Fibroblast of lung (primary cell): ENCODE measurements at regions not wholly inside any gene's neighbourhood (a gene's known extent, or its start where the extent isn't known, plus 50 kb on each side); places are given as distances from the start of the nearest gene placed in this dataset.

Source experiments
- EZH2 ChIP-seq: IDR thresholded peaks from 2 replicates; pipeline ENCODE4 v1.5.1; 2012; ENCODE audit warnings: low read length, control low read depth, mild to moderate bottlenecking; ENCODE audit errors: missing control alignments
- TF ChIP-seq, protein P1 (sequence below), 2 donors: IDR thresholded peaks in 1 of 2; conservative IDR thresholded peaks in 1 of 2; 1 replicate in 1 of 2; 2 replicates in 1 of 2; pipeline ENCODE4 v1.5.1; 2011 to 2012; ENCODE audit warnings: low read length in 2 of 2, control low read depth in 1 of 2, inconsistent platforms in 1 of 2, low read depth in 1 of 2, mild to moderate bottlenecking in 1 of 2

DNA sequence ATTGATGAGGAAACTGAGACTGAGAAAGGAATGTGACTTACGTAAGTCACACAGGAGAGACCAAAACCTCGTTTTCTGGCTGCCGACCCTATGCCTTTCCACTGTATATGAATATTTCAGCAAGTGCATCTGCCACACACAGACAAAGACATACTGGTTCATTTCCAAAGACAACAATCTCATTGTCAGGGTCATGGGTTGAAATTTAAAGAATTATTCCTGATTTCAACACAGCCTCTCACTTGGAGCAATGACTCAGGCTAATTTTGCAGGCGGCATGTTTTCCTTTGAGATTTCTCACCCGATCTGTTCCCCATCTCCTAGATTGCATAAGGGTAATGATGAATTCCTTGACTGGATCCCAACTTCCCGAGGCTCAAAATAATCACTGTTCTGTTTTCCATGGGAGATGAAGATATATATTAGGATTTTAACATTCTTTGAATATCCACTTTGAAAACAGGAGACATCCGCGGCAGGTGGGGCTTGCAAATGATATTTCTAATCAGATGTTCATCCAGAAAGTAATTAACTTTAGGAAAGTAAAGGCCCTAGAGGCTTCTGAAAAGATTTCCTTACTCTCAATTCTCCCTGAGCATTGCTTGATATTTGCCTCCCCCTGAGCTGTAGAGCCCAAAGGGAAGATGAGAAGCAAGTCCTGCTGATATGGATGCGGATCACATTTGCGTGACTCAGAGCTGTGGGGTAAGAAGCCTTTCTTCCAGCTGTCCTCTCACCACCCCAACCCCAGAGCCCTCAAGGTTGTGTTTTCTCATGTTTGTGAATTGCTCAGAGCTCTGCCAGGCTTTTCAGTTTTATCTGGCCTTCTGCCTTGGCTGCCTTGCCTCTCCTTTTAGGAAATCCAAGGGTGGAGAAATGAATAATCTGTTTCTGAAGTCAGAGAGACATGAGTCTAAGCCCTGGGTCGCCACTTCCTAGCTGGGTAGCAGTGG, 361.1 kb upstream of the BOD1L1 start:
- TF ChIP-seq, protein P1, sequence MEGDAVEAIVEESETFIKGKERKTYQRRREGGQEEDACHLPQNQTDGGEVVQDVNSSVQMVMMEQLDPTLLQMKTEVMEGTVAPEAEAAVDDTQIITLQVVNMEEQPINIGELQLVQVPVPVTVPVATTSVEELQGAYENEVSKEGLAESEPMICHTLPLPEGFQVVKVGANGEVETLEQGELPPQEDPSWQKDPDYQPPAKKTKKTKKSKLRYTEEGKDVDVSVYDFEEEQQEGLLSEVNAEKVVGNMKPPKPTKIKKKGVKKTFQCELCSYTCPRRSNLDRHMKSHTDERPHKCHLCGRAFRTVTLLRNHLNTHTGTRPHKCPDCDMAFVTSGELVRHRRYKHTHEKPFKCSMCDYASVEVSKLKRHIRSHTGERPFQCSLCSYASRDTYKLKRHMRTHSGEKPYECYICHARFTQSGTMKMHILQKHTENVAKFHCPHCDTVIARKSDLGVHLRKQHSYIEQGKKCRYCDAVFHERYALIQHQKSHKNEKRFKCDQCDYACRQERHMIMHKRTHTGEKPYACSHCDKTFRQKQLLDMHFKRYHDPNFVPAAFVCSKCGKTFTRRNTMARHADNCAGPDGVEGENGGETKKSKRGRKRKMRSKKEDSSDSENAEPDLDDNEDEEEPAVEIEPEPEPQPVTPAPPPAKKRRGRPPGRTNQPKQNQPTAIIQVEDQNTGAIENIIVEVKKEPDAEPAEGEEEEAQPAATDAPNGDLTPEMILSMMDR (conservative IDR thresholded peaks at IDR 0.05 in 1 of 2, IDR thresholded peaks at IDR 0.05 in 1 of 2; ENCODE audit: low read depth in 1 of 2, low read length in 2 of 2) = no peak
- no peak for TF ChIP-seq EZH2
